ENCODE measurements at regions not wholly inside any gene's neighbourhood (a gene's known extent, or its start where the extent isn't known, plus 50 kb on each side); places are given as distances from the start of the nearest gene placed in this dataset.

GRCh38 chr2:158732573-158733429, 62.3 kb upstream of the DAPL1 start:
- no peak for DNase-seq

GRCh38 chr2:158733430-158733755, 61.7 kb upstream of the DAPL1 start:
- no peak for DNase-seq

GRCh38 chr2:158734442-158734841, 60.7 kb upstream of the DAPL1 start:
- DNase-seq = no peak

- DNase-seq = peak; percentile 64 to 67
These were observed 59.1 kb upstream of the DAPL1 start for GRCh38 chr2:158735822-158736580.

- DNase-seq = no peak
These were observed 56.8 kb upstream of the DAPL1 start for GRCh38 chr2:158738363-158738762.

GRCh38 chr2:158740127-158740526, 55.0 kb upstream of the DAPL1 start:
- no peak for DNase-seq

- peak in 1 of 2 experiments; percentile 12 for DNase-seq
These were observed 54.5 kb upstream of the DAPL1 start for GRCh38 chr2:158740621-158741020.

GRCh38 chr2:158741625-158742024, 53.5 kb upstream of the DAPL1 start:
- no peak for DNase-seq

- DNase-seq = no peak
These were observed 52.6 kb upstream of the DAPL1 start for GRCh38 chr2:158742536-158742935.

GRCh38 chr2:158743466-158743865, 51.7 kb upstream of the DAPL1 start:
- no peak for DNase-seq

- DNase-seq = no peak
These were observed 51.2 kb upstream of the DAPL1 start for GRCh38 chr2:158743879-158744278.

- peak; percentile 8 to 79 for DNase-seq
These were observed 49.9 kb upstream of the DAPL1 start for GRCh38 chr2:158745067-158745865.

Measured in NCI-H524 (cell line).